ENCODE measurements at regions not wholly inside any gene's neighbourhood (a gene's known extent, or its start where the extent isn't known, plus 50 kb on each side); places are given as distances from the start of the nearest gene placed in this dataset.

DNA sequence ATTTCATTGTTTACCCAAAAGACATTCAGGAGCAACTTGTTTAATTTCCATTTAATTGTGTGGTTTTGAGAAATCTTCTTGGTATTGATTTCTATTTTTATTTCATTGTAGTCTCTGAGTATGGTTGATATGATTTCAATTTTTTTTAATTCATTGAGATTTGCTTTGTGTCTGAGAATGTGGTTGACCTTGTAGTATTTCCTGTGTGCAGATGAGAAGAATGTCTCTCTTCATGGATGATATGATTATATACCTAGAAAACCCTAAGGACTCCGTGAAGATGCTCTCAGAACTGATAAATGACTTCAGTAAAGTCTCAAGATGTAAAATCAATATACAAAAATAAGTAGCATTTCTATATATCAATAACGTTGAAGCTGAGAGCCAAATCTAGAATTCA, 202.4 kb upstream of the CDH9 start:
- Mint-ChIP-seq H3K36me3 (ENCODE audit: low read depth) (no peaks in the 10 kb centered on the region), H3K4me1 (no peaks in the 10 kb centered on the region), H3K4me3 (no peak overlapping the region), H3K27ac (no peak overlapping the region), H3K27me3 (no peaks in the 10 kb centered on the region)
- H3K9me3 ChIP-seq (ENCODE audit: control insufficient read depth, low read length, poor library complexity, severe bottlenecking) = no peaks in the 10 kb centered on the region
- ATAC-seq = no peak
- DNase-seq = no peak

DNA sequence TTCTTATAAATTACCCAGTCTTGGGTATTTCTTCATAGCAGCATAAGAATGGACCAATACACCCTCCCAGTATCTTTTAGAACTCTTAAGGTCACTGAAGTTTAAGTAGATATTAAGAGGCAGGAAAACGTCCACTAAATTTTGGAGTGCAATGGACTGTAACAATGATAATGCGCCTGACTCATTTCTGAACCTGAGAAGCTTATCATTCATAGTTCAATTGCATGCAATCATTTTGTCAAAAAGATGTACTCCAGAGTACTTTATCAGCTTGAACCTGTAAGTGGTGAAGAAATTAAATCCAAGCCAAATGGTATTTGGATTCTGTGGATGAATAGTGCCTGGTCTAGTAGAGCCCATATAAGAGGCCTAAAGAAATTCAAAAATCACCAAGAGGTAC, 196.5 kb upstream of the CDH9 start:
- DNase-seq = no peak
- no peaks in the 10 kb centered on the region for H3K9me3 ChIP-seq (ENCODE audit: control insufficient read depth, low read length, poor library complexity, severe bottlenecking)
- H3K4me1 Mint-ChIP-seq = no peaks in the 10 kb centered on the region
- no peak overlapping the region for H3K27ac Mint-ChIP-seq
- no peaks in the 10 kb centered on the region for H3K36me3 Mint-ChIP-seq (ENCODE audit: low read depth)
- H3K27me3 Mint-ChIP-seq = no peaks in the 10 kb centered on the region
- no peak for ATAC-seq
- no peak overlapping the region for H3K4me3 Mint-ChIP-seq

DNA sequence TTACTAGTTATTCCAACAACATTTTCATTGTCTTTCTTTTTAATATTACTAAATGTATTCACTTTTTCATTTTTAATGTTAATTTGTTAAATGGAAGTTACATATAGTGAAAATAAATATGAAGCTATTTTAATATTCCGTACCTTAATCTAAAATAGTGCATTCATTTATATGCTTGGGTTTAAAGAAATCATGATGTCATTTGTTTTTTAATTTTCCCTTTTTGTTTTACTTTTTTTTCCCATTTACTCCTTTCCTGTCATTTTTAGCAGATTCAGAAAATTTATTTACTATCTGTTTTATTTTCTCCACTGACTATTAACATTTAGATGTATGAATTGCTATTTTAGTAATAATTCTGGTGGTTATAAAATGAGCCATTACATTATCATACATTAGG, 183.0 kb upstream of the CDH9 start:
- H3K9me3 ChIP-seq (ENCODE audit: control insufficient read depth, low read length, poor library complexity, severe bottlenecking) = no peaks in the 10 kb centered on the region
- no peaks in the 10 kb centered on the region for H3K27me3 Mint-ChIP-seq
- no peak overlapping the region for H3K27ac Mint-ChIP-seq
- H3K4me1 Mint-ChIP-seq = no peaks in the 10 kb centered on the region
- ATAC-seq = no peak
- H3K4me3 Mint-ChIP-seq = no peak overlapping the region
- no peak for DNase-seq
- H3K36me3 Mint-ChIP-seq (ENCODE audit: low read depth) = no peaks in the 10 kb centered on the region

DNA sequence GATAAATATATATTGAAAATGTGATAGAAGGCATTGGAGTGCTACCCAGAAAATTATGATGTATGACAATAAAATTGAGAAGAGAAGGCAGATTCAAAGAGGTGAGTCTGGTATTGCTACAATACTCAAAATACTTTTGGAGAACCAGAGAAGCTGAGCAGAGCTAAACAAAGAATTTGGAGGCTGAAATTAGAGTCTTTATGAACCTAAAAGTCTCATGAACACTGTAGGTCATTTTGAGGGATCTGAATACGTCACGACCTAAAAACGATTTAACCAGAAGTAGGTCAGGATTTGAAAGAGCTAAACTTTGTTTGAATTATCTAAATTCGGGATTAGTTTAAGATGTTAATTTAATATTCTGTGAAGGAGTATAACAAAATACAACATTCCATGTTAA, 182.4 kb upstream of the CDH9 start:
- Mint-ChIP-seq H3K27me3 (no peaks in the 10 kb centered on the region), H3K27ac (no peak overlapping the region), H3K4me1 (no peaks in the 10 kb centered on the region), H3K36me3 (ENCODE audit: low read depth) (no peaks in the 10 kb centered on the region), H3K4me3 (no peak overlapping the region)
- ATAC-seq (no peak), DNase-seq (no peak)
- H3K9me3 ChIP-seq (ENCODE audit: control insufficient read depth, low read length, poor library complexity, severe bottlenecking) = no peaks in the 10 kb centered on the region

DNA sequence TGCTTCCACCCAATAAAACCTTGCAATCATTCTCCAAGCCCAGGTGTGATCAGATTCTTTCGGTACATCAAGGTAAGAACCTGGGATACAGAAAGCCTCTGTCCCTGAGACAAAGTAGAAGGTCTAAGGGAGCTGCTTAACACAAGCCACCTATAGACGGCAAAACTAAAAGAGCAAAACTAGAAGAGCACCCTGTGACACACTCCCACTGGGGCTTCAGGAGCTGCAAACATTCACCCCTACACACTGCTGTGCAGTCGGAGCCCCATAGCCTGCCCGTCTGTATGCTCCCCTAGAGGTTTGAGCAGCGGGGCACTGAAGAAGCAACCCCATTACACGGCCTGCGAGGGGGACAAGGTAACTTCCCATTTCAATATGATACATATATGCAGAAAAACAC, 179.6 kb upstream of the CDH9 start:
- H3K9me3 ChIP-seq (ENCODE audit: control insufficient read depth, low read length, poor library complexity, severe bottlenecking) = no peaks in the 10 kb centered on the region
- Mint-ChIP-seq H3K4me1 (no peaks in the 10 kb centered on the region), H3K27ac (no peak overlapping the region), H3K36me3 (ENCODE audit: low read depth) (no peaks in the 10 kb centered on the region), H3K4me3 (no peak overlapping the region), H3K27me3 (no peaks in the 10 kb centered on the region)
- no peak for DNase-seq
- ATAC-seq = no peak

DNA sequence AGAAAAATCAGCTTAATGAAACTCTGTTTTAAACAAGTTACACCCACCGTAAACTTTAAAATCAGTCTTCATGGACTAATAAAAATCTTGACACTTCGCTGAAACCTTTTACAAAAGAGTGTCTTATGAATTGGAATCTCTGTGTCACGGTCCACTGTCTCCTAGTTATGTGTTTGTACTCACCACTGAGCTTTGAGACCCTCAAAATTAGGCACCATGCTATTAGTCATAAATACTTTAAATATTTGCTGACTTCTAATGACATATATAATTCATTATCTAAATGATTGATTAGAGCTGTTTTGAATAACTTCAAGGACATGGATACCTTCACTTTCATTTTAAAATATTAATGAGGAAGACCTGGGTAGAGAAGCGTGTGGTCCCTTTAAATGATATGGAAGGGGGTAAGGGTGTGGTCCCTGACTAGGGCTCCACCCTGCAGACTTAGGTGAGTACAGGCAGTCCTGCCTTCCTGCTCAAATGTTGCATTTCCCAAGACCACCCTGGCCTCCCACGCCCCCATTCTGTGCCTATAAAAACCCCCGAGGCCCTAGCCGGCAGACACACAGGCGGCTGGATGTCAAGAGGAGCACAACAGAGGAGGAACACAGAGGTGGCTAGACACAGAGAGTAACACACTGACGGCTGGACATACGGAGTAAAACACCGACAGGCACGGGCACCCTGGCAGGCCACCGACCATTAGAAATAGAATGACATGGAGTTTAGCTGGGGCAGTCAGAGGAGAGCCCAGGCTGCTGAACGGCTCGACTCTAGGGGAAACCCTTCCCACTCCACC, 179.0 kb upstream of the CDH9 start:
- no peaks in the 10 kb centered on the region for H3K36me3 Mint-ChIP-seq (ENCODE audit: low read depth)
- no peaks in the 10 kb centered on the region for H3K27me3 Mint-ChIP-seq
- H3K4me3 Mint-ChIP-seq = no peak overlapping the region
- no peak for ATAC-seq
- no peaks in the 10 kb centered on the region for H3K4me1 Mint-ChIP-seq
- DNase-seq = no peak
- no peaks in the 10 kb centered on the region for H3K9me3 ChIP-seq (ENCODE audit: control insufficient read depth, low read length, poor library complexity, severe bottlenecking)
- no peak overlapping the region for H3K27ac Mint-ChIP-seq

DNA sequence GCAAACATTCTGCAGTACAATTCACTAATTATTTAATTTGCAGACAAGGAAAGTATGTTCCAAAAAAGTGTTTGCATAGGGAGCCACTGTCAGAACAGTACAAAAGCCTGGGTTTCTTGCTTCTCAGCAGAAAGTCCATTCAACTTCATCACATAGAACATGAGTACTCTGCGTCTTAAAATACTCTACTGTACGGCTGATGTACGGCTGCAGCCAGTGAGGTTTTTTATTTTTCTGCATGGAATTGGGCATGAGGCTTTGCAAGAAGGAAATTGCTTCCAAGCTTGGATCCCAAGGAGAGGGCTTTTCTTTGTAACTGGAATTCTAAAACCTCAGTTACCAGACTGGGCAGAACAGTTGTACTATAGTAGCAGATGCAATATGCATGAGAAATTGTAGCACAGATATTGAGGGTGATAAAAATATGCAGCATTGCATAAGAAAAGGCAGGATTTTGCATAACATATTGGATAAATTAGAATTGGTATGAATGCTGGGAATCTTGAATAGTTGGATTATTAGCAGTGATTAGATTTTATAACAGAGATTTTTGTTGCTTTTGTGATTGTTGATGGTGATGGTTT, 178.1 kb upstream of the CDH9 start:
- ATAC-seq (no peak), DNase-seq (no peak)
- Mint-ChIP-seq H3K27me3 (no peaks in the 10 kb centered on the region), H3K4me3 (no peak overlapping the region), H3K36me3 (ENCODE audit: low read depth) (no peaks in the 10 kb centered on the region), H3K4me1 (no peaks in the 10 kb centered on the region), H3K27ac (no peak overlapping the region)
- no peaks in the 10 kb centered on the region for H3K9me3 ChIP-seq (ENCODE audit: control insufficient read depth, low read length, poor library complexity, severe bottlenecking)

DNA sequence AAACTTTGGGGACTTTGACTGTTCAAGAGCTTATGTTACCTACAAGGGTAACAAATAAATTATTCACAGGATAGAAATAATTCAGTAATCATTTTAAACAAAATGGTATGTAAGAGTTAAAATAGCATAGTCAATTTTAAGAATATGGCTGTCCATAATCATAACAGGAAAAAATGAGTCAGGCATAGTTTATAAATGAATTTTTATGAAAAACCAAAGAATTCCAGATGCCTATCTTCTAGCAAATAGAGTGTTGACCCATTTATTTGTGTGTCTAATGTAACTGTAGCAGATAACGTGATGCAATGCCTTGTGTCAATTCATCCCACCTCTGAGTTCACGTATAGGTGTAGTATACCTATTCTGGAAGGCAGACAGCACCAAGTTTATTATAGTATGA, 169.7 kb upstream of the CDH9 start:
- H3K9me3 ChIP-seq (ENCODE audit: control insufficient read depth, low read length, poor library complexity, severe bottlenecking) = peaks cover 4% of the 10 kb centered on the region
- no peaks in the 10 kb centered on the region for H3K4me1 Mint-ChIP-seq
- no peak overlapping the region for H3K4me3 Mint-ChIP-seq
- no peak for ATAC-seq
- no peaks in the 10 kb centered on the region for H3K36me3 Mint-ChIP-seq (ENCODE audit: low read depth)
- H3K27me3 Mint-ChIP-seq = no peaks in the 10 kb centered on the region
- DNase-seq = no peak
- no peak overlapping the region for H3K27ac Mint-ChIP-seq

DNA sequence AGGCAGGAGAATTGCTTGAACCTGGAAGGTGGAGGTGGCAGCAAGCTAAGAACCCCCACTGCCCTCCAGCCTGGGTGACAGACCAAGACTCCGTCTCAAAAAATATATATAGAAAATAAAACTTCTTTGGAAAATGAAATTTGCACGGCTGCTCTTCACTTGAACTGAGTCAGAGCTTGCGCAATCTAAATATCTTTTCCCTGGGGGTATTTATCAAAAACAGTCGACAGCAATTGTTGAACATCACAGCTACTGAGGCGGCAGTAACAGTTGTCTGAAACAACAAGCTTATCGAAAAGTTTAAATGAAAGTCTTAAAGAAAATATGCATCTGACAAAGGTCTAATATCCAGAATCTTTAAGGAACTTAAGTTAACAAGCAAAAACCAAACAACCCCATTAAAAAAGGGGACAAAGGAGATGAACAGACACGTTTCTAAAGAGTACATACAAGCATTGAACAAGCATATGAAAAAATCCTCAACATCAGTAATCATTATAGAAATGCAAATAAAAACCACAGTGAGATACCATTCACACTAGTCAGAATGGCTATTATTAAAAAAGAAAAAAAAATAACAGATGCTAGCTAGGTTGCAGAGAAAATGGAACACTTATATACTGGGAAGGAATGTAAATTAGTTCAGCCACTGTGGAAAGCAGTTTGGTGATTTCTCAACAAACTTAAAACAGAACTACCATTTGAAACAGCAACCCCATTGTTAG, 153.6 kb upstream of the CDH9 start:
- Mint-ChIP-seq H3K4me3 (no peak overlapping the region), H3K4me1 (no peaks in the 10 kb centered on the region), H3K36me3 (ENCODE audit: low read depth) (no peaks in the 10 kb centered on the region), H3K27ac (no peak overlapping the region), H3K27me3 (no peaks in the 10 kb centered on the region)
- ATAC-seq (no peak), DNase-seq (no peak)
- no peaks in the 10 kb centered on the region for H3K9me3 ChIP-seq (ENCODE audit: control insufficient read depth, low read length, poor library complexity, severe bottlenecking)

DNA sequence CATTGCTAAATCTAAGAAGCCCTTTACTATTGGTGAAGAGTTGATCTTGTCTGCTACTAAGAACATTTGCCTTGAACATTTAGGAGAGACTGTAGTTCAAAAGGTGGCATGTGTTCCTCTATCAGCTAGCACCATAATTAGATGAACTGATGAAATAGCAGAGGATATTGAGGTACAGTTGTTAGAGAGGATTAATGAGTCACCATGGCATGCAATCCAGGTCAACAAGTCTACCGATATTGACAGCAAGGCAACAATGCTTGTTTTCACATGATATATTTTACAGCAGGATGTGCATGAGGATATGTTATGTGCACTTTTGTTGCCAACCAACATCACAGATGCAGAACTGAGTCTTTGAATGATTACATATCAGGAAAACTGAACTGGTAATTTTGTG, 134.3 kb upstream of the CDH9 start:
- no peak for DNase-seq
- Mint-ChIP-seq H3K4me3 (no peak overlapping the region), H3K27ac (no peak overlapping the region), H3K27me3 (no peaks in the 10 kb centered on the region), H3K36me3 (ENCODE audit: low read depth) (no peaks in the 10 kb centered on the region), H3K4me1 (no peaks in the 10 kb centered on the region)
- H3K9me3 ChIP-seq (ENCODE audit: control insufficient read depth, low read length, poor library complexity, severe bottlenecking) = no peaks in the 10 kb centered on the region
- no peak for ATAC-seq

DNA sequence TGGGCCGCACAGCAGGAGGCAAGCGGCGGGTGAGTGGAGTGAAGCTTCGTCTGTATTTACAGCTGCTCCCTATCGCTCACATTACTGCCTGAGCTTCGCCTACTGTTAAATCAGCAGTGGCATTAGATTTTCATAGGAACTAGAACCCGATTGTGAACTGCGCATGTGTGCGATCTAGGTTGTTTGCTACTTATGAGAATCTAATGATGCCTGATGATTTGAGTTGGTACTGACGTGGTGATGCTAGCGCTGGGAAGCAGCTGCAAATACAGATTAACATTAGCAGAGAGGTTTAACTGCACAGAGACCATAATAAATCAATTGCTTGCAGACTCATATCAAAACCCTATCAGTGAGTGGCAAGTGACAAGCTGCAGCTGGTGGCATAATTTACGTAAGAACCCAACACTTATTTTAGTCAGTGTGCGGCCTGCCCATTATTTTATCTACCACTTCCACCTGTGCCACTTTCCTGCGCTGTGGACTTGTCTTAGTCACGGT, 133.4 kb upstream of the CDH9 start:
- Mint-ChIP-seq H3K27ac (no peak overlapping the region), H3K4me1 (no peaks in the 10 kb centered on the region), H3K36me3 (ENCODE audit: low read depth) (no peaks in the 10 kb centered on the region), H3K27me3 (no peaks in the 10 kb centered on the region), H3K4me3 (no peak overlapping the region)
- ATAC-seq (no peak), DNase-seq (no peak)
- no peaks in the 10 kb centered on the region for H3K9me3 ChIP-seq (ENCODE audit: control insufficient read depth, low read length, poor library complexity, severe bottlenecking)

DNA sequence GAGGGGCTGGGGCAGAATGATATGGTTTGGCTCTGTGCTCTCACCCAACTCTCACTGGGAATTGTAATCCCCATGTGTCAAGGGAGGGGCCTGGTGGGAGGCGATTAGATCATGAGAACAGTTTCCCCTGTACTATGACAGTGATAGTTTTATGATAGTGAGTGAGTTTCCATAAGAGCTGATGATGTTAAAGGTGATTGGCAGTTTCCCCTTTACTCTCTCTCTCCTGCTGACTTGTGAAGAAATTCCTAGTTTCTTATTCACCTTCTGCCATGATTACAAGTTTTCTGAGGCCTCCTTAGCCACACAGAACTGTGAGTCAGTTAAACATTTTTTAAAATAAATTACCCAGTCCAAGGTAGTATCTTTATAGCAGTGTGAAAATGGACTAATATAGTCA, 120.4 kb upstream of the CDH9 start:
- Mint-ChIP-seq H3K27ac (no peak overlapping the region), H3K36me3 (ENCODE audit: low read depth) (no peaks in the 10 kb centered on the region), H3K4me1 (no peaks in the 10 kb centered on the region), H3K4me3 (no peak overlapping the region), H3K27me3 (no peaks in the 10 kb centered on the region)
- no peak for DNase-seq
- H3K9me3 ChIP-seq (ENCODE audit: control insufficient read depth, low read length, poor library complexity, severe bottlenecking) = no peaks in the 10 kb centered on the region
- ATAC-seq = no peak

DNA sequence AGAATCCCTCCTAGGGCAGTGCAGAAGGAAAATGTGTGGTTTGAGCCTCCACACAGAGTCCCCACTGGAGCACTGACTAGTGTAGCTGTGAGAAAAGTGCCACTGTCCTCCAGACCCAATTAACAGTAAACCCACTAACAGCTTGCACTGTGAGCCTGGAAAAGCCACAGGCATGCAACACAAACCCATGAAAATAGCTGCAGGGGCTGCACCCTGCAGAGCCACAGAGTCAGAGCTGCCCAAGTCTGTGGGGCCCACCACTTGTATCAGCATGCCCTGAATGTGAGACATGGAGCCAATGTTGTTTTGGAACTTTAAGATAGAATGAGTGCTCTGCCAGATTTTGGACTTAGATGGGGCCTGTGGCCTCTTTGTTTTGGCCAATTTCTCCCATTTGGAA, 119.8 kb upstream of the CDH9 start:
- H3K36me3 Mint-ChIP-seq (ENCODE audit: low read depth) = no peaks in the 10 kb centered on the region
- no peaks in the 10 kb centered on the region for H3K9me3 ChIP-seq (ENCODE audit: control insufficient read depth, low read length, poor library complexity, severe bottlenecking)
- no peaks in the 10 kb centered on the region for H3K27me3 Mint-ChIP-seq
- no peak for ATAC-seq
- no peaks in the 10 kb centered on the region for H3K4me1 Mint-ChIP-seq
- H3K4me3 Mint-ChIP-seq = no peak overlapping the region
- H3K27ac Mint-ChIP-seq = no peak overlapping the region
- no peak for DNase-seq
